Panc1 (cell line): ENCODE measurements at regions not wholly inside any gene's neighbourhood (a gene's known extent, or its start where the extent isn't known, plus 50 kb on each side); places are given as distances from the start of the nearest gene placed in this dataset.

Experiments
- POLR2AphosphoS5 ChIP-seq: IDR thresholded peaks from 2 replicates; pipeline ENCODE4 v1.6.1; 2012; ENCODE audit warnings: mild to moderate bottlenecking, low read depth, low read length, moderate library complexity
- SIN3A ChIP-seq: IDR thresholded peaks from 2 replicates; pipeline ENCODE4 v1.6.1; 2012; ENCODE audit warnings: low read depth, mild to moderate bottlenecking, low read length, moderate library complexity, borderline replicate concordance; ENCODE audit not compliant: insufficient read depth
- TCF7L2 ChIP-seq: IDR thresholded peaks from 2 replicates; pipeline ENCODE4 v1.6.1; 2011; ENCODE audit warnings: mild to moderate bottlenecking, low read depth, low read length, inconsistent platforms
- TF ChIP-seq, protein P1 (sequence below): fragments of 450-650 bp; IDR thresholded peaks from 2 replicates; pipeline ENCODE4 v1.5.1; 2017; ENCODE audit warnings: mild to moderate bottlenecking
- TF ChIP-seq, protein P2 (sequence below), 2 experiments: IDR thresholded peaks; 2 replicates each; pipeline ENCODE4 v1.6.1; 2011 to 2012; ENCODE audit warnings: low read depth in 2 of 2, control low read depth in 1 of 2, low read length in 1 of 2, mild to moderate bottlenecking in 1 of 2, moderate library complexity in 1 of 2; ENCODE audit not compliant: insufficient read depth in 1 of 2

DNA sequence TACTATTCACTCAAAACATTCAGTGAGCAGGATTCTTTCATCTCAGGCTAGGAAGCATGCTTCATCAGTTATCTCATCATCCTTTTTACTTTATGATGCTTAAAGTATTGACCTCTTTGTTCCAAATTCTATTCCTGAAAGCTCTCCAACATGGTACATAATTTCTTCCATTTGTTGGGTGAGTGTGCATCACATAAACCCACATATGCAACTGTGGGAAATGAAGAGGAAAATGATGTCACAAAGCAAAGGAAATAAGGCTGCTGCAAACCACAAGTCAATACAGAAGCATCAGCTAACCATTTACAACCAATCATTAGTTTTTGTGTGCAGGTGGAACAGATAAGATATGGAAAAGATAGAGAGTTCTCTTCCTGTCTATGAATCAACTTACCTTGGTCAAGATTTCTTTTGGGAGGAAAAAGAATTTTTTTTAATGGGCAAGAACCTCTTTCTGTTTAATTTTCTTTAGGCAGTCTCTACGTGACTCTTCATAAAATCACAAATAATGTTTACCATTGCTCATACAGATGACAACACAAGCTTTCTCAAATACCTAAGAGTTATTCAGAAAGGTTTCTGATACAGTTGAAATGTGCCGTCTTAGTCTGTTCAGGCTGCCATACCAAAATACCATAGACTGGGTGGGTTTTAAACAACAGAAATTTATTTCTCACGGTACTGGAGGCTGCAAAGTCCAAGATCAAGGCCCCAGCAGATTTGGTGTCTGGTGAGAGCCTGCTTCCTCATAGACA, 259.9 kb downstream of the ADGRG6 start:
- TF ChIP-seq, protein P1, sequence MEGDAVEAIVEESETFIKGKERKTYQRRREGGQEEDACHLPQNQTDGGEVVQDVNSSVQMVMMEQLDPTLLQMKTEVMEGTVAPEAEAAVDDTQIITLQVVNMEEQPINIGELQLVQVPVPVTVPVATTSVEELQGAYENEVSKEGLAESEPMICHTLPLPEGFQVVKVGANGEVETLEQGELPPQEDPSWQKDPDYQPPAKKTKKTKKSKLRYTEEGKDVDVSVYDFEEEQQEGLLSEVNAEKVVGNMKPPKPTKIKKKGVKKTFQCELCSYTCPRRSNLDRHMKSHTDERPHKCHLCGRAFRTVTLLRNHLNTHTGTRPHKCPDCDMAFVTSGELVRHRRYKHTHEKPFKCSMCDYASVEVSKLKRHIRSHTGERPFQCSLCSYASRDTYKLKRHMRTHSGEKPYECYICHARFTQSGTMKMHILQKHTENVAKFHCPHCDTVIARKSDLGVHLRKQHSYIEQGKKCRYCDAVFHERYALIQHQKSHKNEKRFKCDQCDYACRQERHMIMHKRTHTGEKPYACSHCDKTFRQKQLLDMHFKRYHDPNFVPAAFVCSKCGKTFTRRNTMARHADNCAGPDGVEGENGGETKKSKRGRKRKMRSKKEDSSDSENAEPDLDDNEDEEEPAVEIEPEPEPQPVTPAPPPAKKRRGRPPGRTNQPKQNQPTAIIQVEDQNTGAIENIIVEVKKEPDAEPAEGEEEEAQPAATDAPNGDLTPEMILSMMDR, result no peak
- TF ChIP-seq SIN3A (no peak), POLR2AphosphoS5 (no peak), TCF7L2 (no peak)
- TF ChIP-seq, protein P2, sequence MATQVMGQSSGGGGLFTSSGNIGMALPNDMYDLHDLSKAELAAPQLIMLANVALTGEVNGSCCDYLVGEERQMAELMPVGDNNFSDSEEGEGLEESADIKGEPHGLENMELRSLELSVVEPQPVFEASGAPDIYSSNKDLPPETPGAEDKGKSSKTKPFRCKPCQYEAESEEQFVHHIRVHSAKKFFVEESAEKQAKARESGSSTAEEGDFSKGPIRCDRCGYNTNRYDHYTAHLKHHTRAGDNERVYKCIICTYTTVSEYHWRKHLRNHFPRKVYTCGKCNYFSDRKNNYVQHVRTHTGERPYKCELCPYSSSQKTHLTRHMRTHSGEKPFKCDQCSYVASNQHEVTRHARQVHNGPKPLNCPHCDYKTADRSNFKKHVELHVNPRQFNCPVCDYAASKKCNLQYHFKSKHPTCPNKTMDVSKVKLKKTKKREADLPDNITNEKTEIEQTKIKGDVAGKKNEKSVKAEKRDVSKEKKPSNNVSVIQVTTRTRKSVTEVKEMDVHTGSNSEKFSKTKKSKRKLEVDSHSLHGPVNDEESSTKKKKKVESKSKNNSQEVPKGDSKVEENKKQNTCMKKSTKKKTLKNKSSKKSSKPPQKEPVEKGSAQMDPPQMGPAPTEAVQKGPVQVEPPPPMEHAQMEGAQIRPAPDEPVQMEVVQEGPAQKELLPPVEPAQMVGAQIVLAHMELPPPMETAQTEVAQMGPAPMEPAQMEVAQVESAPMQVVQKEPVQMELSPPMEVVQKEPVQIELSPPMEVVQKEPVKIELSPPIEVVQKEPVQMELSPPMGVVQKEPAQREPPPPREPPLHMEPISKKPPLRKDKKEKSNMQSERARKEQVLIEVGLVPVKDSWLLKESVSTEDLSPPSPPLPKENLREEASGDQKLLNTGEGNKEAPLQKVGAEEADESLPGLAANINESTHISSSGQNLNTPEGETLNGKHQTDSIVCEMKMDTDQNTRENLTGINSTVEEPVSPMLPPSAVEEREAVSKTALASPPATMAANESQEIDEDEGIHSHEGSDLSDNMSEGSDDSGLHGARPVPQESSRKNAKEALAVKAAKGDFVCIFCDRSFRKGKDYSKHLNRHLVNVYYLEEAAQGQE (IDR thresholded peaks at IDR 0.05; ENCODE audit: insufficient read depth in 1 of 2, low read depth in 2 of 2, low read length in 1 of 2), result no peak
